SK-N-MC (cell line): ENCODE measurements at regions not wholly inside any gene's neighbourhood (a gene's known extent, or its start where the extent isn't known, plus 50 kb on each side); places are given as distances from the start of the nearest gene placed in this dataset.

Experiments used
- DNase-seq: peaks from one replicate; pipeline ENCODE4 v3.0.0-alpha.2; 2011; ENCODE audit warnings: low read depth, low spot score
- H3K27ac ChIP-seq: fragments of 200-600 bp; sonication (generic); 2 replicates; pipeline ENCODE4 v1.5.1; 2016; ENCODE audit warnings: mixed run types
- H3K36me3 ChIP-seq: fragments of 200-600 bp; sonication (generic); 2 replicates; pipeline ENCODE4 v1.6.1; 2017; ENCODE audit warnings: antibody characterized with exemption, low read length, mixed read lengths; ENCODE audit not compliant: insufficient read depth
- H3K4me3 ChIP-seq: fragments of 200-600 bp; sonication (generic); 2 replicates; pipeline ENCODE4 v1.5.1; 2016
- H3K9ac ChIP-seq: fragments of 200-600 bp; sonication (generic); 2 replicates; pipeline ENCODE4 v1.8.0; 2017; ENCODE audit warnings: mixed run types, mixed read lengths; ENCODE audit not compliant: insufficient read length
- H3K9me3 ChIP-seq: fragments of 200-600 bp; sonication (generic); 2 replicates; pipeline ENCODE4 v1.6.1; 2017; ENCODE audit warnings: low read depth, mild to moderate bottlenecking, antibody characterized with exemption, low read length, moderate library complexity, mixed read lengths
- EZH2 ChIP-seq: fragments of 200-600 bp; sonication (generic); IDR thresholded peaks from one replicate; pipeline ENCODE4 v1.6.1; 2017; ENCODE audit warnings: antibody characterized with exemption
- FOXP2 ChIP-seq: optimal IDR thresholded peaks from 2 replicates; pipeline ENCODE3; 2011; ENCODE audit warnings: mild to moderate bottlenecking, moderate library complexity; ENCODE audit not compliant: insufficient read depth; ENCODE audit errors: extremely low read length, control extremely low read depth
- POLR2AphosphoS5 ChIP-seq: IDR thresholded peaks from 2 replicates; pipeline ENCODE4 v1.6.1; 2012; ENCODE audit warnings: mild to moderate bottlenecking, low read depth, low read length, borderline replicate concordance

DNA sequence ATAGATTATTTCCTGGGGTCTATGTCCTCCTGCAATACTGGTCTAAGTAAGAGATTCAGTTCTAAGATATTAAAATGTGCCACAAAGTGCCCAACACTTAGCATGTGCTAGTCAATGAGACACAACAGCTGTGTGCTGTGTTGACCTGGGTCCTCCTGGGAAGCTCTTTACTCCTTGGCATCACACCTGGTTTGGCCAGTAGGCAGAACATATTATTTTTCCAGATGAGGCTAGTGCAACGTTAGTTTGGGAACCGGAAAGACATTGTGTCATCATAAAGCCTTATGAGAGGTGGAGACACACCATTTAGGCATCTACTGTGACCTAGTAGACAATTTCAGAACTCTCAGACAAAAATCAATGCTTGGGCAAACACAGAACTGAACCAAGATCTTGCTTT, 197.8 kb downstream of the MID1IP1 start:
- Histone ChIP-seq H3K27ac (no peak overlapping the region), H3K9me3 (no peaks in the 10 kb centered on the region), H3K4me3 (no peak overlapping the region), H3K9ac (no peak overlapping the region), H3K36me3 (no peaks in the 10 kb centered on the region)
- TF ChIP-seq POLR2AphosphoS5 = no peak
- TF ChIP-seq FOXP2 = no peak
- no peak for TF ChIP-seq EZH2
- no peak for DNase-seq

DNA sequence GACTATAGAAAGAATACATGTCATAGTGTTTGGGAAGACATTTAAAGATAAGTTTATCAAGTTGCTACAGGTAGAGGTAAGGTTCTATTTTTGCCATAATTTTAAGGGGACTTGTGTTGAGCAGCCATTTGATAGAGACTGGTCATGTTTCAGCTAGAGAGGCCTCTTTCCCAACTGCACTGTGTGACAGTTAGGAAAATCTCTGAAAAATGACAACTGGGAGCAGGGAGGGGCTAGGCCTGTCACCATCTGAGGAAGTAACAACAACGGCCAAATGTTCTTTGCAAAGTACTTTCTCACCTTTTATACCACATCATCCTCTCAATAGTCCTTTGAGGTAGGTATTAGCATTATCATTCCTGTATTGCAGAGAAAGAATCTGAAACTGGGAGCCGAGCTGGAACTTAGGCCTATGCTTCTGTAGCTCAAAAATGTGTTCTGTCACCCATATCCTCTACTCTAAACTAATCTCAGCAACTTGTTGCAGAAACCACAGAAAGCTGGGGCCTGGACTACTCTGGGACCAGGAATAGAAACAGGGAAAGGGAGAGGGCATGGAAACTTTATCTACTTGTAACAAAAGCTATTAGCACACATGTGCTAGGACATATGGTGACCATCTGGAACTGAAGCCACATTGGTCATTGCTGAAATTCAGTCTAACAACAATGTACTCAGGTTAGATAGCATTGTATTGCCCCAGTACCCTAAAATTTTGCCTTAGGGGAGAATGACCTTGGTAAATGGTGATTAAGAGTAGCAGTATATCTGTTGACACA, 198.9 kb downstream of the MID1IP1 start:
- TF ChIP-seq FOXP2 (no peak), POLR2AphosphoS5 (no peak), EZH2 (no peak)
- H3K36me3 ChIP-seq = no peaks in the 10 kb centered on the region
- no peak overlapping the region for H3K27ac ChIP-seq
- no peaks in the 10 kb centered on the region for H3K9me3 ChIP-seq
- H3K9ac ChIP-seq = no peak overlapping the region
- no peak overlapping the region for H3K4me3 ChIP-seq
- no peak for DNase-seq

DNA sequence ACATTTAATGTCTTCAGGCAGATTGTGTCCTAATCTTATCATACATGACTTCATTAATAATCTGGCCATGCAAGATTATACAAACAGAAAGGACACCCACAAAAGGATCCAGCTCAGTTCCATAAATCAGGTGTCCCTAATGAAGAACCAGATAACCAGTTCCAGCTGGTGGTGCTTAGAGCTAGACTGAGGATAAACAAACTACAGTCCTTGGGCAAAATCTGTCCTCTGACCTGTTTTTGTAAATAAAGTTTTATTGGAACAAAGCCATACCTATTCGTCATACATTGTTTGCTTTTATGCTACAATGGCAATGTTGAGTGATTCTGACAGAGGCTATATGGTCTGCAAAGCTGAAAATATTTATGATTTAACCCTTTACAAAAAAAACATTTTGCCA, 199.5 kb downstream of the MID1IP1 start:
- Histone ChIP-seq H3K9me3 (no peaks in the 10 kb centered on the region), H3K36me3 (no peaks in the 10 kb centered on the region), H3K27ac (no peak overlapping the region), H3K4me3 (no peak overlapping the region), H3K9ac (no peak overlapping the region)
- no peak for TF ChIP-seq POLR2AphosphoS5
- TF ChIP-seq FOXP2 = no peak
- TF ChIP-seq EZH2 = no peak
- DNase-seq = no peak

DNA sequence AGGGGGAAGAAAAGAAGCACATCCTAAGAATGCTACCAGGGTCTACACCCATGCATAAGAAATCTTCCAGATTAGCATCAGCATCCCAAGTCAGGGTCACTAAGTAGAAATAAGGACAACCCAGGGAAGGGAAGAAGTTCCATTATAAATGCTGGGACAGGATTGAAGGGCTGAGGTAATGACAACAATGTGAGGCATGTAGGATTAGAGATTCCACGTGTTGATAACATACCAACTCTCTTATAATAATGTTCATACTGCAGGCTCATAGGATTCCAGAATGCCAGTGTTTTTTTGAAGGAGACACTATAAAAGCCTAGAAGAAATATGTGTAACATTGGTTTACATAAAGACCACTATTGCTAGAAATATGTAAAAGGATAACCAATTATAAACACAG, 201.2 kb downstream of the MID1IP1 start:
- no peak for TF ChIP-seq POLR2AphosphoS5
- no peak for DNase-seq
- H3K9me3 ChIP-seq = no peaks in the 10 kb centered on the region

DNA sequence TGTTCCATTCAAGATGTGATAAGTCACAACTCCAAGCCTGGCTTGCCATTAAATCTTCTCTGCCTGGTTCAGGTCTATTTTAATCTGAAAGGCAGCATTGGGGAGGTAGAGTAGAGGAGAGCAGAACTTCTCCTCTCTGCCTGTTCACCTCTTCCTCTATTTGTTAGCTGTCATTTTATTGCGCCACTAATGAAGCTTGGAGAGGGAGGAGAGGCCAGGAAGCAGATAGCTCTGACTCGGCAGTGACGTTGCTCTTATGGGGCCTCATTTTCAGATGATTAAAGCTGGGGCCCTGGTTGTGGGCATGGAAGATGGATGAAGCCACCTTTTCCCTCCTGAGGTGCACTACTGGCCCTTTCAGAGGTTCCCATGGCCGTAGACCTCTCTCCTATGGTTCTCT, 207.3 kb downstream of the MID1IP1 start:
- Histone ChIP-seq H3K36me3 (no peaks in the 10 kb centered on the region), H3K9ac (no peak overlapping the region), H3K4me3 (no peak overlapping the region), H3K9me3 (no peaks in the 10 kb centered on the region), H3K27ac (no peak overlapping the region)
- DNase-seq = no peak
- TF ChIP-seq EZH2 (no peak), POLR2AphosphoS5 (no peak), FOXP2 (no peak)

More for the DNA sequence above, 201.2 kb downstream of the MID1IP1 start:
- Histone ChIP-seq H3K4me3 (no peak overlapping the region), H3K9ac (no peak overlapping the region), H3K36me3 (no peaks in the 10 kb centered on the region), H3K27ac (no peak overlapping the region)

DNA sequence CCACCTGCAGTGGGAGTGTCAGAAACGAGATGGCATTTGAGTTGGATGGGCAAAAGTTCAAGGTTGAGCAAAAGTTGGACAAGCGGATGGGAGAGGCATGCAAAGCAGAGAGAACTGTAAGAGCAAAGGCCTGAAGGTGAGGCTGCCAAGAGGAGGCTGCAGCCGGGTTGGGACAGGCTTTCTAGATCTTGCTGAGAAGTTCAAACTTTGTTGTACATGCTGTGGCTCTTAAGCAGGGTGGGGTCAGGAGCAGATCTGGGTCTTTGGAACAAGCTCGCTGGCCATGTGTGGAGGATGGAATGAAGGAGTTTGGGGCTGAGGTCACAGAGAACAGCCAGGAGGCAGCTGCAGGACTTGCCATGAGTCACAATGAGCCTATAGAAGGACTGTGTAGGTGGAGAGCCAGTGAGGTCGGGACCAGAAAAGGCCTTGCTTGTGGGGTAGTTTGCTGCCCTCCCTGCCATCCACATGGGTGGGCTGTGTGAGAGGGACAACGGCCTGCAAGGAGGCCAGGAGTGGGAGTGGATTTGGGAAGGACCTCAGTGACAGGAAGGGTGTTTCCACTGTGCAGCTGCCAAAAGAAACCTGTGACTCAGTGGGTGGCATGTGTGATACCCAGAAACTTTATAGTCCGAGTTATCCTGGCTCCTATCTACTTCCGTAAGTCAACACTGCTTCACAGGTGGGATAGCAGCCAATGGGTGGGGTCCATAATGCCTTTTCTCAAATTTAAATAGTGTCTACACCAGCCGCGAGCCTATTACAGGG, 210.4 kb downstream of the MID1IP1 start:
- no peak overlapping the region for H3K4me3 ChIP-seq
- H3K9ac ChIP-seq = no peak overlapping the region
- H3K9me3 ChIP-seq = no peaks in the 10 kb centered on the region
- no peak overlapping the region for H3K27ac ChIP-seq
- H3K36me3 ChIP-seq = no peaks in the 10 kb centered on the region
- DNase-seq = no peak
- TF ChIP-seq FOXP2 (no peak), POLR2AphosphoS5 (no peak), EZH2 (no peak)

DNA sequence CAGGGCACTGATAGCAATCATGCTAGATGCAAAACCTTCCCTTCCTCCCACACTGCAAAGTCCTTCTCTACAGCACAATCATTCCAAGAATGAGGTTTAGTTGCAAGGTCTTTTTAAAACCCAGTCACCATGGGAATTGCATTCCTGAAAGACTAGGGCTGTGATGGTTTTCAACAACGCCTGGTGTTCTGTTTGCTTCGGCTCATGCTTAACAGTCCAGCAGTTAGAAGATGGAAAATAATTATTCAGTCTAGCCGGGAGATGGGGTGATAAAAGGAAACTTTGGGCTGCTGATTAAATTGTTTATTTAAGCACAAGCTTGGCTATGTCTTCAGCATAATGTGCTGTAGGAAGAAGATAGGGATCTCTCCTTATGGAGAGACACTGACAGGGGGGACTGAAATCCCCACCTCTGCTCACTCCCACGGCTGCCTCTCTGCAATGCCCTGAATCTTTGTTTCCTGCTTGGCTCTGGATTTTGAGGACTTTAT, 211.4 kb downstream of the MID1IP1 start:
- Histone ChIP-seq H3K36me3 (no peaks in the 10 kb centered on the region), H3K9ac (no peak overlapping the region)
- DNase-seq = no peak

DNA sequence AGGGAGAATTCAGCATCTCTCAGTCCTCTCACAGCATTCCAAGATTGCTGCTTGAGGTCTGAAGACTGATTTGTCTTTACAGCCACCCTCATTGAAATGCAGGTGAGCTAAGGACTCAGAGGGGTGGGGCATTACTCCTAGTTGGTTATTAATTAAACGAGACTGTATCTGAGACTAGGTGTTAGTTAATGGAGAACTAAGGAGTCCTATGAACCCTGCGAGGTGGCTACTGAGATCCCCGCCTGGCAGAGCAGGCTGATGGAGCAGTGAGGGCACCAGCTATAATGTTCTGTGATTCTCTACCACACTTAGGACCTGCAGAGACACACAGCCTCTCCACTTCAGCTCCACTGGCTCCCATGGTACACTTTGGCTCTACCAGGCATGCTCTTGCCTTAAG, 215.3 kb downstream of the MID1IP1 start:
- Histone ChIP-seq H3K4me3 (no peak overlapping the region), H3K27ac (no peak overlapping the region), H3K9ac (no peak overlapping the region), H3K9me3 (no peaks in the 10 kb centered on the region), H3K36me3 (no peaks in the 10 kb centered on the region)
- TF ChIP-seq FOXP2 (no peak), EZH2 (no peak), POLR2AphosphoS5 (no peak)
- no peak for DNase-seq

More for the DNA sequence above, 211.4 kb downstream of the MID1IP1 start:
- no peak for TF ChIP-seq FOXP2
- no peak for TF ChIP-seq EZH2
- no peak for TF ChIP-seq POLR2AphosphoS5
- Histone ChIP-seq H3K9me3 (no peaks in the 10 kb centered on the region), H3K27ac (no peak overlapping the region), H3K4me3 (no peak overlapping the region)

DNA sequence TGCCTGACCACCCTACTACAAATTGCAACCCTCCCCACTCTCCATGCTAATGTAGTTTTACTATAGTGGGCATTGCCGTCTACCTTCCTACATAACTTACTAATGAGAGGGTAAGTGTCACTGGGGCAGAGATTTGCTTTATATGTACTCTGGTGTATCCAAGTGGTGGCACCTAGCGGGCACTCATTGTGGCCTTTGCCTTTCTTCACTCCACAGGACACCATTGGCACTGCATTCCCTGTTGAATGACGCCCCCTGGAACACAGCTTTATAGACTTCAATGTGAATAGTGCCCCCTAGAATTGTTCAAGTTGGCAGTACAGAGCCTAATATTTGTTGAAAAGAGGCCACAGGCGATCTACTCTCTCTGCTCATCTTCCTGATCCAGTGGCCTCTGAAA, 215.8 kb downstream of the MID1IP1 start:
- TF ChIP-seq EZH2 = no peak
- TF ChIP-seq POLR2AphosphoS5 = no peak
- no peak for TF ChIP-seq FOXP2
- no peak for DNase-seq
- no peaks in the 10 kb centered on the region for H3K36me3 ChIP-seq
- H3K9ac ChIP-seq = no peak overlapping the region
- H3K4me3 ChIP-seq = no peak overlapping the region
- H3K9me3 ChIP-seq = no peaks in the 10 kb centered on the region
- no peak overlapping the region for H3K27ac ChIP-seq
